ENCODE measurements at regions not wholly inside any gene's neighbourhood (a gene's known extent, or its start where the extent isn't known, plus 50 kb on each side); places are given as distances from the start of the nearest gene placed in this dataset.

DNA sequence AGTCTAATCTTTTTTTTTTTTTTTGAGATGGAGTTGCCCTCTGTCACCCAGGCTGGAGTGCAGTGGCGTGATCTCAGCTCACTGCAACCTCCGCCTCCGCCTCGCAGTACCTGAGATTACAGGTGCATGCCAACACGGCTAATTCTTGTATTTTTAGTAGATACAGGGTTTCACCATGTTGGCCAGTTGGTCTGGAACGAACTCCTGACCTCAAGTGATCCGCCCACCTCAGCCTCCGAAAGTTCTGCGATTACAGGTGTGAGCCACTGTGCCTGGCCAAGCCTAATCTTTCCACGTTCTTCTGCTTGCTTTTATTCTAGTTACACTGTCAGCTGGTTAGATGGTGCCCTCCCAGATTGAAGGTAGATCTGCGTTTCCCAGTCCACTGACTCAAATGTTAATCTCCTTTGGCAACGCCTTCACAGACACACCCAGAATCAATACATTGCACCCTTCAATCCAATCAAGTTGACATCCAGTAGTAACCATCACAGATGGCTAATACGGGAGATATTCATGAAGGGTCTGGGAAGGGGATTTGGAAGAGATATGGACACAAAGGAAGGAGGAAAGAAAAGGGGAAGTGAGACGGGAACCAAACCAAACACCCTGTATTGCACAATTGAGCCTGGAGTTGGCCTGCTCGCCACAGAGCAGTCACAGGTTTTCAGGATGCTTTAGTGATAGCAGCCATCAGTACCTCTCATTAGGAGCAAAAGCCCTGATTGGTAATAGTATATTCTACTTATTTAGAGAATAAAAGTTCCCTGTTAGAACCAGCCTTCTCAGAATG is 229.8 kb downstream of the PIK3C3 start:
- H3K4me3 ChIP-seq = no peak overlapping the region
- TF ChIP-seq, protein P1, sequence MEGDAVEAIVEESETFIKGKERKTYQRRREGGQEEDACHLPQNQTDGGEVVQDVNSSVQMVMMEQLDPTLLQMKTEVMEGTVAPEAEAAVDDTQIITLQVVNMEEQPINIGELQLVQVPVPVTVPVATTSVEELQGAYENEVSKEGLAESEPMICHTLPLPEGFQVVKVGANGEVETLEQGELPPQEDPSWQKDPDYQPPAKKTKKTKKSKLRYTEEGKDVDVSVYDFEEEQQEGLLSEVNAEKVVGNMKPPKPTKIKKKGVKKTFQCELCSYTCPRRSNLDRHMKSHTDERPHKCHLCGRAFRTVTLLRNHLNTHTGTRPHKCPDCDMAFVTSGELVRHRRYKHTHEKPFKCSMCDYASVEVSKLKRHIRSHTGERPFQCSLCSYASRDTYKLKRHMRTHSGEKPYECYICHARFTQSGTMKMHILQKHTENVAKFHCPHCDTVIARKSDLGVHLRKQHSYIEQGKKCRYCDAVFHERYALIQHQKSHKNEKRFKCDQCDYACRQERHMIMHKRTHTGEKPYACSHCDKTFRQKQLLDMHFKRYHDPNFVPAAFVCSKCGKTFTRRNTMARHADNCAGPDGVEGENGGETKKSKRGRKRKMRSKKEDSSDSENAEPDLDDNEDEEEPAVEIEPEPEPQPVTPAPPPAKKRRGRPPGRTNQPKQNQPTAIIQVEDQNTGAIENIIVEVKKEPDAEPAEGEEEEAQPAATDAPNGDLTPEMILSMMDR (IDR thresholded peaks at IDR 0.05) = no peak
- no peaks in the 10 kb centered on the region for H3K36me3 ChIP-seq
- no peak overlapping the region for H3K27ac ChIP-seq
- DNase-seq = no peak
- intact Hi-C loops (cut with DNase I) = no loop called here
- no peaks in the 10 kb centered on the region for H3K9me3 ChIP-seq
- H3K9ac ChIP-seq (ENCODE audit: low read depth in 2 of 2, low read length in 2 of 2) = no peak overlapping the region
- H3K4me1 ChIP-seq = no peaks in the 10 kb centered on the region
- no peaks in the 10 kb centered on the region for H3K27me3 ChIP-seq

DNA sequence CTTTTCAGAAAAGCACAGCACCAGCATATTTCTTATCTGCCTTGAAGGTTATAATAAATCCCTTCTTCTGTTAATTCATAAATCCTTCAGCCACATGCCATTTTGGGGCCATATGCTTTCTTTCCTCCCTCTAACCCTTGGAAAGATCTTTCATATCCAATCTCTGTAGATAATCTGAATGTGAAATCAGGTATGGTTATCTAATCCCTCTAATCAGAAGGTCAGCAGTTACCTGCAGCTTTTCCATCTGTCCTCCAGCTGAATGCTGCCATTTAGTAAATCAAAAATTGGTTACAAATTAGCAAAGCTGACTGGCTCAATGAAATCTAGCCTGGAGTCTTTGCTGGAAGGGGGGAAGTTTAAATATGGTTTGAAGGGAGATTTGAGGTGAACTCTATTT is 230.5 kb downstream of the PIK3C3 start:
- intact Hi-C loops (cut with DNase I) = no loop called here
- no peak overlapping the region for H3K9ac ChIP-seq (ENCODE audit: low read depth in 2 of 2, low read length in 2 of 2)
- H3K4me1 ChIP-seq = no peaks in the 10 kb centered on the region
- DNase-seq = no peak
- no peak overlapping the region for H3K4me3 ChIP-seq
- H3K36me3 ChIP-seq = no peaks in the 10 kb centered on the region
- H3K27ac ChIP-seq = no peak overlapping the region
- H3K27me3 ChIP-seq = no peaks in the 10 kb centered on the region
- TF ChIP-seq, protein P1 (IDR thresholded peaks at IDR 0.05) = no peak
- no peaks in the 10 kb centered on the region for H3K9me3 ChIP-seq

DNA sequence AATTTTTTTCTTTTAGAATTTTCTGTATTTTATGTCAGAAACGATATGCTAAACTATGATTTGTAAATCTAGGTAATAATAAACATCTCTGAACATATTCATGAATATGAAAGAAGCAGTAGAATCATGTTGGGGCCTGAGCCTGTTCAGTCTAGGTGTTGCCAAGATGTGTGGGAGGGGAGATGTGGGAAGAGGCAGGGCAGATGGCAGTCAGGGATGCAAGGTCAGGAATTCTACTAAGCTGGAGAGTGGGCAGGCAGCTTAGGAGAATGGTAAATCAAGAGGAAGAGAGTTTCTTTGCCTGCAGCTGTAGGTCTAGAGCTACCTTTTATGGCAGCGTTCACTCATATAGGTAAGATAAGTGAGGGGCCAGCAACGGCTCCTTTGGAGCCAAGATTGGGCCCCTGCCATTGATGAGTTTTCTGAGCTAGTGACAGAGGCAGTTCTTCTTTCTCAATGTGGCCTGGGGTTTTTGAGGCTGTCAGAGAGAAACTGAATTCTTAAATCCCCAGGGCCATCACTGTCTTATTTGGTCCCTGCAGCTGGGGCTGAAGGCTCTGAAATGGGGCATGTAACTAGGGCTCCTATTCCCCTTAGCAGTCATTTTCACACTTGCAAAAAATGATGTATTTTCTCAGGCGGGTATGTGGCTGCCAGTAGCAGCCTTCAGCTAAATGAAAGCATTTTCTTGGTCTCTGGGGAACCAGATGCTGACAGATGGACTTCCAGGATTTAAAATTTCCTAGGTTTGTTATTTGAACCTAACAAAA is 232.8 kb downstream of the PIK3C3 start:
- DNase-seq = no peak
- no peaks in the 10 kb centered on the region for H3K9me3 ChIP-seq
- H3K9ac ChIP-seq (ENCODE audit: low read depth in 2 of 2, low read length in 2 of 2) = no peak overlapping the region
- TF ChIP-seq, protein P1 (IDR thresholded peaks at IDR 0.05) = no peak
- intact Hi-C loops (cut with DNase I) = no loop called here
- no peak overlapping the region for H3K27ac ChIP-seq
- no peaks in the 10 kb centered on the region for H3K27me3 ChIP-seq
- H3K36me3 ChIP-seq = no peaks in the 10 kb centered on the region
- H3K4me3 ChIP-seq = no peak overlapping the region
- H3K4me1 ChIP-seq = no peaks in the 10 kb centered on the region

DNA sequence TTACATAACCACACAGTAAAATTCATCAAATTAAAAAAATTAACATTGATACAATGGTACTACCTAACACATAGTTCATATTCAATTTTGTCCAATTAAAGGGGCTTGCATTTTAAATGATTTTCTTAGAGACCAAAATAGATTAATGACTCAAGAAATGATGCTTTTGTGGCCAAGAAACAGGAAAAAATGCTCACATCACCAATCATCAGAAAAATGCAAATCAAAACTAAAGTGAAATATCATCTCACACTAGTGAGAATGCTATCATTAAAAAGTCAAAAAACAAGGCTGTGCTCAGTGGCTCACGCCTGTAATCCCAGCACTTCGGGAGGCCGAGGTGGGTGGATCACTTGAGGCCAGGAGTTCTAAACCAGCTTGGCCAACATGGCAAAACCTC is 235.6 kb downstream of the PIK3C3 start:
- intact Hi-C loops (cut with DNase I) = no loop called here
- H3K9me3 ChIP-seq = no peaks in the 10 kb centered on the region
- DNase-seq = no peak
- TF ChIP-seq, protein P1 (IDR thresholded peaks at IDR 0.05) = no peak
- H3K9ac ChIP-seq (ENCODE audit: low read depth in 2 of 2, low read length in 2 of 2) = no peak overlapping the region
- no peaks in the 10 kb centered on the region for H3K27me3 ChIP-seq
- H3K36me3 ChIP-seq = no peaks in the 10 kb centered on the region
- H3K4me3 ChIP-seq = no peak overlapping the region
- H3K4me1 ChIP-seq = no peaks in the 10 kb centered on the region
- no peak overlapping the region for H3K27ac ChIP-seq

DNA sequence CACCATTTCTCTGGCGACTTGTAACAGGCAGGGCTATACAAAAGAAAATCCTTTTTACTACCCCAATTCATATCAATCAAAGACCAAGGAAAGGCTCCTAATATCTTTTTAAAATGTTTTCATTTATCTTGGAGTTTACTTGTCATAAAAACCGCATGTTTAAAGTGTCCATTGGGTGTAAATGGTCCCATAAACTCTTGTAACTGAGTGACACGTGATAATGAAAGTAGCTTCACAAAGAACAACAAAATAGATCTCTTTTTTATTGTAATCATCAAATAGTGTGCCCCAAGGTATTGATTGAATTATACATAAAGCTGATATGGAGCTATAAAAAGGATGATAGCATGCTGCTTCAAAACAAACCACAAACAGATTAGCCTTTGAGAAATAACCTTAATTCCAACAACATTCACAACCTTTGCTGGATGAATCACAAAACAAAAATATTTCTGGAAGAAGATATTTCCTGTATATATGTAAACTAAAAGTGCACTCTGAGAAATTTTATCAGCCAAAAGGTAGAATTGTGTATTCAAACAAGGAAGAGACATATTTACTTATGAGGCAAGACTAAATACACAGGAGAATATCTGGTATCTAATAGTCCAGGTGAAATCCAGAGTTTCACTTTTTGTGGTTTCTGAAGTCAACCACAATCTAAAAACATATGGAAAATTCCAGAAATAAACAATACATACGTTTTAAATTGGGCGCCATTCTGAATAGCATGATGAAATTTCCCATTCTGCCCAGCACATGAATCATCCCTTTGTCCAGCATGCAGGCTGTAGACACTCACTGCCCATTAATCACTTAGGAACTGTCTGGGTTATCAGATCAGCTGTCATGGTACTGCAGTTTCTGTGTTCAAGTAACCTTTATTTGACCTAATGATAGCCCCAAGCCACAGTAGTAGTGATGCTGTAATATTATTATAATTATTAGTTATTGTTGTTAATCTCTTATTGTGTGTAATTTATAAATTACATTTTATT is 237.5 kb downstream of the PIK3C3 start:
- TF ChIP-seq, protein P1 (IDR thresholded peaks at IDR 0.05) = no peak
- H3K9me3 ChIP-seq = no peaks in the 10 kb centered on the region
- H3K9ac ChIP-seq (ENCODE audit: low read depth in 2 of 2, low read length in 2 of 2) = no peak overlapping the region
- H3K4me3 ChIP-seq = no peak overlapping the region
- DNase-seq = no peak
- no peaks in the 10 kb centered on the region for H3K4me1 ChIP-seq
- intact Hi-C loops (cut with DNase I) = no loop called here
- no peak overlapping the region for H3K27ac ChIP-seq
- no peaks in the 10 kb centered on the region for H3K27me3 ChIP-seq
- no peaks in the 10 kb centered on the region for H3K36me3 ChIP-seq
